ENCODE measurements at regions not wholly inside any gene's neighbourhood (a gene's known extent, or its start where the extent isn't known, plus 50 kb on each side); places are given as distances from the start of the nearest gene placed in this dataset.

GRCh38 chr13:50684366-50684765 is 159.1 kb downstream of the DLEU7 start:
- TF ChIP-seq CREB5 (CRISPR knock-in tag; IDR thresholded peaks at IDR 0.05; ENCODE audit: low read depth) = no peak
- no peak for ATAC-seq

GRCh38 chr13:50685491-50685890 is 158.0 kb downstream of the DLEU7 start:
- TF ChIP-seq ZNF70 (CRISPR knock-in tag; IDR thresholded peaks at IDR 0.05) = no peak
- TF ChIP-seq ARNTL (CRISPR knock-in tag; IDR thresholded peaks at IDR 0.05; ENCODE audit: borderline replicate concordance, low read depth) = no peak
- 0 out of 2 replicates have a peak, but pooled peaks have one; percentile 33 for TF ChIP-seq TSHZ2 (CRISPR knock-in tag; IDR thresholded peaks at IDR 0.05)
- no peak for TF ChIP-seq CREB5 (CRISPR knock-in tag; IDR thresholded peaks at IDR 0.05; ENCODE audit: low read depth)
- no peak for TF ChIP-seq PPARA (CRISPR knock-in tag; IDR thresholded peaks at IDR 0.05; ENCODE audit: borderline replicate concordance)
- TF ChIP-seq ISL1 (CRISPR knock-in tag; IDR thresholded peaks at IDR 0.05) = peak; percentile 31; the same call in 1 of the 2 replicates

GRCh38 chr13:50685956-50686355 is 157.5 kb downstream of the DLEU7 start:
- TF ChIP-seq TCF4 (CRISPR knock-in tag; IDR thresholded peaks at IDR 0.05; ENCODE audit: borderline replicate concordance) = no peak
- TF ChIP-seq RARB (CRISPR knock-in tag; IDR thresholded peaks at IDR 0.05) = no peak
- no peak for TF ChIP-seq ZFP30 (CRISPR knock-in tag; IDR thresholded peaks at IDR 0.05)
- no peak for TF ChIP-seq ZC3H10 (CRISPR knock-in tag; IDR thresholded peaks at IDR 0.05)
- no peak for TF ChIP-seq TOX (CRISPR knock-in tag; IDR thresholded peaks at IDR 0.05; ENCODE audit: borderline replicate concordance)
- TF ChIP-seq ZFP3 (CRISPR knock-in tag; IDR thresholded peaks at IDR 0.05) = no peak
- no peak for TF ChIP-seq OSR1 (CRISPR knock-in tag; IDR thresholded peaks at IDR 0.05)
- TF ChIP-seq SNAI2 (CRISPR knock-in tag; IDR thresholded peaks at IDR 0.05) = no peak
- TF ChIP-seq ARNTL (CRISPR knock-in tag; IDR thresholded peaks at IDR 0.05; ENCODE audit: borderline replicate concordance, low read depth) = no peak
- no peak for TF ChIP-seq GLIS3 (CRISPR knock-in tag; IDR thresholded peaks at IDR 0.05)
- TF ChIP-seq ZNF8 (CRISPR knock-in tag; IDR thresholded peaks at IDR 0.05) = no peak
- no peak for TF ChIP-seq PPARA (CRISPR knock-in tag; IDR thresholded peaks at IDR 0.05; ENCODE audit: borderline replicate concordance)
- no peak for TF ChIP-seq ISL1 (CRISPR knock-in tag; IDR thresholded peaks at IDR 0.05)
- no peak for TF ChIP-seq CSDC2 (CRISPR knock-in tag; IDR thresholded peaks at IDR 0.05)
- ATAC-seq = no peak

More at GRCh38 chr13:50685491-50685890, 158.0 kb downstream of the DLEU7 start:
- ATAC-seq = peak; percentile 40; the same call in 2 of the 3 replicates

GRCh38 chr13:50686551-50686950 is 156.9 kb downstream of the DLEU7 start:
- no peak for ATAC-seq
- TF ChIP-seq TOX (CRISPR knock-in tag; IDR thresholded peaks at IDR 0.05; ENCODE audit: borderline replicate concordance) (no peak), CSDC2 (CRISPR knock-in tag; IDR thresholded peaks at IDR 0.05) (no peak), PATZ1 (CRISPR knock-in tag; IDR thresholded peaks at IDR 0.05; ENCODE audit: borderline replicate concordance) (no peak), ZFP3 (CRISPR knock-in tag; IDR thresholded peaks at IDR 0.05) (no peak), OSR1 (CRISPR knock-in tag; IDR thresholded peaks at IDR 0.05) (no peak), ZNF70 (CRISPR knock-in tag; IDR thresholded peaks at IDR 0.05) (no peak), ZC3H10 (CRISPR knock-in tag; IDR thresholded peaks at IDR 0.05) (no peak), POU6F1 (CRISPR knock-in tag; IDR thresholded peaks at IDR 0.05; ENCODE audit: borderline replicate concordance, low read depth) (no peak), RARB (CRISPR knock-in tag; IDR thresholded peaks at IDR 0.05) (no peak), SNAI2 (CRISPR knock-in tag; IDR thresholded peaks at IDR 0.05) (no peak), TSHZ2 (CRISPR knock-in tag; IDR thresholded peaks at IDR 0.05) (no peak), CREB5 (CRISPR knock-in tag; IDR thresholded peaks at IDR 0.05; ENCODE audit: low read depth) (no peak), CSRNP3 (CRISPR knock-in tag; IDR thresholded peaks at IDR 0.05) (no peak)

Data from SK-N-SH treated with all-trans-retinoic acid at 6 μM for 48 hours (cell line).